Karpas-422 (cell line): ENCODE measurements at regions not wholly inside any gene's neighbourhood (a gene's known extent, or its start where the extent isn't known, plus 50 kb on each side); places are given as distances from the start of the nearest gene placed in this dataset.

ENCODE experiments used
- DNase-seq: peaks from one replicate; pipeline ENCODE4 v3.0.0-alpha.2; 2015
- H2AFZ ChIP-seq: fragments of 200-600 bp; sonication (generic); 2 replicates; pipeline ENCODE4 v1.6.1; 2014; ENCODE audit warnings: antibody characterized with exemption, low read length, mixed read lengths
- H3K27ac ChIP-seq: fragments of 200-600 bp; sonication (generic); 2 replicates; pipeline ENCODE4 v1.5.1; 2014; ENCODE audit warnings: mild to moderate bottlenecking, low read length, moderate library complexity
- H3K27me3 ChIP-seq: fragments of 200-600 bp; sonication (generic); 2 replicates; pipeline ENCODE4 v1.6.1; 2014; ENCODE audit warnings: low read length, mixed read lengths
- H3K36me3 ChIP-seq: fragments of 200-600 bp; sonication (generic); 2 replicates; pipeline ENCODE4 v1.6.1; 2014; ENCODE audit warnings: low read length, mixed read lengths; ENCODE audit not compliant: insufficient read depth
- H3K4me1 ChIP-seq: fragments of 200-600 bp; sonication (generic); 2 replicates; pipeline ENCODE4 v1.6.1; 2014; ENCODE audit warnings: mild to moderate bottlenecking, low read length, mixed read lengths
- H3K4me2 ChIP-seq: fragments of 200-600 bp; sonication (generic); 2 replicates; pipeline ENCODE4 v1.6.1; 2014; ENCODE audit warnings: low read length, low read depth, mild to moderate bottlenecking; ENCODE audit not compliant: poor library complexity, severe bottlenecking
- H3K4me3 ChIP-seq: fragments of 200-600 bp; sonication (generic); 2 replicates; pipeline ENCODE4 v1.5.1; 2014; ENCODE audit warnings: mild to moderate bottlenecking, antibody characterized with exemption, low read length, mixed read lengths
- H3K79me2 ChIP-seq: fragments of 200-600 bp; sonication (generic); 2 replicates; pipeline ENCODE4 v1.6.1; 2014; ENCODE audit warnings: mild to moderate bottlenecking, low read length, mixed read lengths
- H3K9ac ChIP-seq: fragments of 200-600 bp; sonication (generic); 2 replicates; pipeline ENCODE4 v1.6.0; 2014; ENCODE audit warnings: low read length
- H3K9me2 ChIP-seq: fragments of 200-600 bp; sonication (generic), shearing (Covaris generic); replicated peaks from 2 replicates; pipeline ENCODE4 v1.6.0; 2014; ENCODE audit warnings: mild to moderate bottlenecking, low read length, moderate library complexity; ENCODE audit not compliant: insufficient read depth
- H3K9me3 ChIP-seq: fragments of 300-700, 200-600 bp; sonication (generic); 2 replicates; pipeline ENCODE4 v1.6.1; 2014; ENCODE audit warnings: low read length, mixed read lengths
- H4K20me1 ChIP-seq: fragments of 200-600 bp; sonication (generic); 2 replicates; pipeline ENCODE4 v1.6.1; 2014; ENCODE audit warnings: mild to moderate bottlenecking, antibody characterized with exemption, low read length, low read depth; ENCODE audit not compliant: insufficient read depth

- H3K27ac ChIP-seq = no peak overlapping the region
- no peak overlapping the region for H3K9ac ChIP-seq
- no peaks in the 10 kb centered on the region for H4K20me1 ChIP-seq
- no peaks in the 10 kb centered on the region for H3K79me2 ChIP-seq
- no peak overlapping the region for H3K4me2 ChIP-seq
- no peak overlapping the region for H3K4me3 ChIP-seq
- H3K27me3 ChIP-seq = no peaks in the 10 kb centered on the region
- H2AFZ ChIP-seq = no peak overlapping the region
- DNase-seq = no peak
- H3K4me1 ChIP-seq = no peaks in the 10 kb centered on the region
- H3K9me2 ChIP-seq = no peaks in the 10 kb centered on the region
- H3K9me3 ChIP-seq = no peaks in the 10 kb centered on the region
- no peaks in the 10 kb centered on the region for H3K36me3 ChIP-seq
Measured at GRCh38 chr11:27913650-27914049, 194.3 kb downstream of the KIF18A start.

GRCh38 chr11:27912916-27913315, 195.0 kb downstream of the KIF18A start:
- H3K9me2 ChIP-seq = no peaks in the 10 kb centered on the region

GRCh38 chr11:27910186-27910931, 197.6 kb downstream of the KIF18A start:
- Histone ChIP-seq H3K4me2 (no peak overlapping the region), H3K9ac (no peak overlapping the region)

More at GRCh38 chr11:27912916-27913315, 195.0 kb downstream of the KIF18A start:
- Histone ChIP-seq H3K36me3 (no peaks in the 10 kb centered on the region), H2AFZ (no peak overlapping the region), H3K9ac (no peak overlapping the region), H3K4me3 (no peak overlapping the region), H3K4me2 (no peak overlapping the region), H3K79me2 (no peaks in the 10 kb centered on the region), H3K9me3 (no peaks in the 10 kb centered on the region), H4K20me1 (no peaks in the 10 kb centered on the region), H3K27ac (no peak overlapping the region), H3K27me3 (no peaks in the 10 kb centered on the region), H3K4me1 (no peaks in the 10 kb centered on the region)
- DNase-seq = no peak

GRCh38 chr11:27909386-27909785, 198.6 kb downstream of the KIF18A start:
- Histone ChIP-seq H3K27ac (no peak overlapping the region), H3K4me1 (no peaks in the 10 kb centered on the region), H3K27me3 (no peaks in the 10 kb centered on the region), H3K36me3 (no peaks in the 10 kb centered on the region), H2AFZ (no peak overlapping the region), H3K4me3 (no peak overlapping the region), H3K4me2 (no peak overlapping the region), H3K9me3 (no peaks in the 10 kb centered on the region), H4K20me1 (no peaks in the 10 kb centered on the region), H3K9me2 (no peaks in the 10 kb centered on the region), H3K9ac (no peak overlapping the region), H3K79me2 (no peaks in the 10 kb centered on the region)
- no peak for DNase-seq

More at GRCh38 chr11:27910186-27910931, 197.6 kb downstream of the KIF18A start:
- DNase-seq = no peak
- H3K79me2 ChIP-seq = no peaks in the 10 kb centered on the region
- H3K36me3 ChIP-seq = no peaks in the 10 kb centered on the region
- no peaks in the 10 kb centered on the region for H3K4me1 ChIP-seq
- H4K20me1 ChIP-seq = no peaks in the 10 kb centered on the region
- H2AFZ ChIP-seq = no peak overlapping the region
- H3K4me3 ChIP-seq = no peak overlapping the region
- H3K9me2 ChIP-seq = no peaks in the 10 kb centered on the region
- no peak overlapping the region for H3K27ac ChIP-seq
- H3K27me3 ChIP-seq = no peaks in the 10 kb centered on the region
- no peaks in the 10 kb centered on the region for H3K9me3 ChIP-seq

DNA sequence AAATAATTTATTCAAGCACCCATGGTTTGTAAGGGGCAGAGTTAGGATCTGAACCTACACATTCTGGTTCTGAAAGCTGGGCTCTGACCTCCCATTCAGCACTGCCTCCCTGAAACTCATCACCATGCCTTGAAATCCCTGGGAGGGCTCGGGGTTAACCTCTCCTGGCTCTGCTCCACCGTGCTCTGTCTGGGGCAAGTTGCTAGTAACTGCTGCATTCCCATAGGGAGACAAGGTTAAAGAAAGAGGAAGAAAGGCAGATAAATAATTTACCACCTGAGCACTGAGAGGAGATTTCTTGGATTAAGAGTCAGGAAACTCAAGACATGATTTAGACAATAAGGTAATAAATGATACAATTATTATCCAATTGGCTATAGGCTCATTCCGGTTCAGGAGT, 199.3 kb downstream of the KIF18A start:
- H3K27ac ChIP-seq = no peak overlapping the region
- no peak overlapping the region for H2AFZ ChIP-seq
- no peak for DNase-seq

DNA sequence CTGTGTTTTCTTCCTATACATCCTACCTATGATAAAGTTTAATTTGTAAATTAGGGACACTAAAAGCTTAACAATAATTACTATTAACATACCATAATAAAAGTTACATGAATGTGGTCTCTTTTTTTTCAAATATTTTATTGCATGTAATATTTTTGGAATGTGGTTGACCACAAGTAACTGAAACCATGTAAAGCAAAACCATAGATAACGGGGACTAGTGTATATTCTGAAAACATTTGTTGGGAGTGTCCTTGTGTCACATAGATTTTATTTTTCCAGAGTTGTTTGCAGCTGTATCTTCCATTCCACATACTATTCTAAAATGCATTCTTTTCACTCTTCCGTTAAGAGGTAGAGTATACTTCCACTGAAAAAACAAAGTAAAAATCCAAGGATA, 200.4 kb downstream of the KIF18A start:
- Histone ChIP-seq H3K27ac (no peak overlapping the region), H4K20me1 (no peaks in the 10 kb centered on the region), H3K36me3 (no peaks in the 10 kb centered on the region), H3K4me1 (no peaks in the 10 kb centered on the region), H3K9me2 (no peaks in the 10 kb centered on the region), H3K9me3 (no peaks in the 10 kb centered on the region), H3K27me3 (no peaks in the 10 kb centered on the region), H3K4me2 (no peak overlapping the region), H3K9ac (no peak overlapping the region), H3K79me2 (no peaks in the 10 kb centered on the region), H3K4me3 (no peak overlapping the region), H2AFZ (no peak overlapping the region)
- no peak for DNase-seq

More for the DNA sequence above, 199.3 kb downstream of the KIF18A start:
- no peak overlapping the region for H3K4me2 ChIP-seq
- no peaks in the 10 kb centered on the region for H3K27me3 ChIP-seq
- no peaks in the 10 kb centered on the region for H3K79me2 ChIP-seq
- no peaks in the 10 kb centered on the region for H3K4me1 ChIP-seq
- H4K20me1 ChIP-seq = no peaks in the 10 kb centered on the region
- no peaks in the 10 kb centered on the region for H3K9me2 ChIP-seq
- no peak overlapping the region for H3K9ac ChIP-seq
- H3K36me3 ChIP-seq = no peaks in the 10 kb centered on the region
- H3K4me3 ChIP-seq = no peak overlapping the region
- no peaks in the 10 kb centered on the region for H3K9me3 ChIP-seq

DNA sequence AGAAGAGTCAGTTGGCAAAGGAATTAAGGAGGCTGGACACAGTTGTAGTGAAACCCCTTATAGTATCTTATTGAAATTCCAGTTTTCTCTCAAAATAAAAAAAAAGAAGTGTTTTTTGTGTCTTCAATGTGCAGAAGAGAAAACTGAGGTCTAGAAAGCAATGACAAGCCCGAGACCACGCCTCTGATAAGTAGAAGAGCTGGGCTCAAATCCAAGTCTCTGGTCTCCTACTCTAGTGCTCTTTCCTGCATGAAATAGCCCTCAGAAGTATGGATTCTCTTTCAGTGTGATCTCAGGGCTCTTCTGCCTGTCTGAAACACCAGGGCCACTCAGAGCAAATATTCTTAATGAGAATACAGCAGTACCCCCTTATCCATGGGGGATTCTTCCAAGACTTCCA, 200.9 kb downstream of the KIF18A start:
- no peak overlapping the region for H2AFZ ChIP-seq
- no peak overlapping the region for H3K27ac ChIP-seq
- no peaks in the 10 kb centered on the region for H3K36me3 ChIP-seq
- H3K4me3 ChIP-seq = no peak overlapping the region
- DNase-seq = no peak
- no peaks in the 10 kb centered on the region for H3K79me2 ChIP-seq
- H4K20me1 ChIP-seq = no peaks in the 10 kb centered on the region
- no peaks in the 10 kb centered on the region for H3K27me3 ChIP-seq
- no peak overlapping the region for H3K4me2 ChIP-seq
- no peaks in the 10 kb centered on the region for H3K9me3 ChIP-seq
- no peak overlapping the region for H3K9ac ChIP-seq
- H3K9me2 ChIP-seq = no peaks in the 10 kb centered on the region
- no peaks in the 10 kb centered on the region for H3K4me1 ChIP-seq

DNA sequence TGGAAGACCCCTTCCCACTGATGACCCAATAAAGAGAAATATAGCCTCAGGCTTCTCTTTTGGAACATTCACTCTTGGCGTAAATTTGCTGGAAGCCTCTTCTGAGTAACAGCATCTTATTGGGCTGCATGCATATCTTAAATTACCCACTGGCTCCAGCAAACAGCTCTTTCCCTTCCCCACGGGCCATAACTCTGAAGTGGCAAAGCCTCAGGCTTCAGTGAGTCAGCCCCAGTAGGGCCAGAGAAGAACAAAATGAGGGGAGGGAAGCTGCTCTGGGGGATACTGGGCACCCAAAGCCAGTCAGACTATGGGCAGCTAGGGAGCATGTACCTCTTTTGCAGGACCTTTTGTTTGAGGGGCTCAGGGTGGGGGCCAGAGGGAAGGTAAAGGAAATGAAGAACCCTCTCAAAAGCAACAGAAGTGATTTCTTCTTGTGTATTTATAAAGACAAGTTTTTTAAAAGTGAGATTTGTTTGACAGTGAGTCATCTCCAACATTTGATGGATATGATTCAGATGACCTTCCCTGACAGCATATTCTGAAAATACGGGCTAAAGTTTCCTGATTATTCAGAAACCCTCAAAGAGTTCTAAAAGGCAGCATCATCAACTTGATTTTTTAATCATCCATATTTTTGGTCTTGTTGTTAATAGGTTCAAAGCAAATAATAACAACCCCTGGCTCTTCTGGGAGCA, 203.4 kb downstream of the KIF18A start:
- Histone ChIP-seq H3K9me3 (no peaks in the 10 kb centered on the region), H3K9ac (no peak overlapping the region), H3K27me3 (no peaks in the 10 kb centered on the region), H3K36me3 (no peaks in the 10 kb centered on the region), H3K4me2 (no peak overlapping the region), H3K27ac (no peak overlapping the region), H4K20me1 (no peaks in the 10 kb centered on the region), H3K4me1 (no peaks in the 10 kb centered on the region), H3K79me2 (no peaks in the 10 kb centered on the region), H2AFZ (no peak overlapping the region), H3K4me3 (no peak overlapping the region), H3K9me2 (no peaks in the 10 kb centered on the region)
- DNase-seq = no peak
